Head of caudate nucleus (tissue), 42 donors: ENCODE measurements at regions not wholly inside any gene's neighbourhood (a gene's known extent, or its start where the extent isn't known, plus 50 kb on each side); places are given as distances from the start of the nearest gene placed in this dataset.
"Not testable (repeated sequence)": the region's sequence is repeated elsewhere in the genome, so short reads cannot be mapped to it uniquely, and the experiment has no call there.

Source experiments
- DNase-seq, 42 donors: peaks; one replicate each; pipeline versions ENCODE4 v3.0.0 to v3.0.0-alpha.2; 2020 to 2021; ENCODE audit warnings: mixed read lengths in 7 of 42
- intact Hi-C: fragments of 100-400 bp; cut with DNase I; formaldehyde crosslinking; loops from one replicate; pipeline ENCODE4 v1.15.0; 2022

- no peak for DNase-seq
- intact Hi-C loops: no loop called here
Measured at GRCh38 chr10:2547606-2548005, 519.7 kb upstream of the PFKP start.

- intact Hi-C loops, DNase-seq: not testable (repeated sequence)
Measured at GRCh38 chr10:2546894-2547293, 520.5 kb upstream of the PFKP start.

- intact Hi-C loops: no loop called here
- DNase-seq: no peak
Measured at GRCh38 chr10:2543974-2544373, 523.4 kb upstream of the PFKP start.

- no peak for DNase-seq
- intact Hi-C loops: no loop called here
Measured at GRCh38 chr10:2543142-2543886, 524.0 kb upstream of the PFKP start.

- intact Hi-C loops: no loop called here
- DNase-seq: no peak
Measured at GRCh38 chr10:2541176-2541575, 526.2 kb upstream of the PFKP start.

GRCh38 chr10:2529945-2530344, 537.4 kb upstream of the PFKP start:
- intact Hi-C loops: no loop called here
- no peak for DNase-seq

- DNase-seq: no peak
- intact Hi-C loops: no loop called here
Measured at GRCh38 chr10:2525781-2526180, 541.6 kb upstream of the PFKP start.

GRCh38 chr10:2519139-2519538, 548.2 kb upstream of the PFKP start:
- DNase-seq: no peak
- intact Hi-C loops: no loop called here

- no peak for DNase-seq
- intact Hi-C loops: no loop called here
Measured at GRCh38 chr10:2509081-2509531, 558.2 kb upstream of the PFKP start.

GRCh38 chr10:2501366-2501940, 565.9 kb upstream of the PFKP start:
- intact Hi-C loops: not testable (repeated sequence)
- DNase-seq: peak in 2 of 42 donors; percentile 5 to 31

GRCh38 chr10:2494399-2494798, 572.9 kb upstream of the PFKP start:
- intact Hi-C loops: no loop called here
- DNase-seq: no peak

GRCh38 chr10:2488446-2489005, 578.8 kb upstream of the PFKP start:
- no peak for DNase-seq
- intact Hi-C loops: no loop called here

- no peak for DNase-seq
- intact Hi-C loops: no loop called here
Measured at GRCh38 chr10:2487921-2488320, 579.4 kb upstream of the PFKP start.

- intact Hi-C loops: no loop called here
- DNase-seq: no peak
Measured at GRCh38 chr10:2478656-2479055, 588.7 kb upstream of the PFKP start.

GRCh38 chr10:2476812-2477553, 590.4 kb upstream of the PFKP start:
- intact Hi-C loops: no loop called here
- DNase-seq: no peak

GRCh38 chr10:2476218-2476811, 591.0 kb upstream of the PFKP start:
- intact Hi-C loops: no loop called here
- peak in 1 of 42 donors; percentile 9 for DNase-seq

GRCh38 chr10:2475711-2476217, 591.6 kb upstream of the PFKP start:
- intact Hi-C loops: no loop called here
- no peak for DNase-seq

- DNase-seq: no peak
- intact Hi-C loops: no loop called here
Measured at GRCh38 chr10:2471811-2472210, 595.5 kb upstream of the PFKP start.

GRCh38 chr10:2469802-2470201, 597.5 kb upstream of the PFKP start:
- intact Hi-C loops: no loop called here
- no peak for DNase-seq
